IgD-negative memory B cell (primary cell): ENCODE measurements at regions not wholly inside any gene's neighbourhood (a gene's known extent, or its start where the extent isn't known, plus 50 kb on each side); places are given as distances from the start of the nearest gene placed in this dataset.
"Not testable (repeated sequence)": the region's sequence is repeated elsewhere in the genome, so short reads cannot be mapped to it uniquely, and the experiment has no call there.

Experiments used
- H3K27ac Mint-ChIP-seq, 3 donors: one replicate each; pipeline ENCODE4 v1.8.0; 2020 to 2022; ENCODE audit warnings: mild to moderate bottlenecking in 3 of 3, mixed read lengths in 3 of 3, moderate library complexity in 1 of 3
- H3K27me3 Mint-ChIP-seq: one replicate; pipeline ENCODE4 v1.8.0; 2021; ENCODE audit warnings: mixed read lengths
- H3K36me3 Mint-ChIP-seq: one replicate; pipeline ENCODE4 v1.8.0; 2020; ENCODE audit warnings: mild to moderate bottlenecking, mixed read lengths
- H3K4me1 Mint-ChIP-seq, 3 donors: one replicate each; pipeline ENCODE4 v1.8.0; 2020 to 2022; ENCODE audit warnings: mixed read lengths in 3 of 3, mild to moderate bottlenecking in 1 of 3
- H3K4me3 Mint-ChIP-seq, 4 donors: one replicate each; pipeline ENCODE4 v1.8.0; 2020 to 2022; ENCODE audit warnings: mild to moderate bottlenecking in 4 of 4, mixed read lengths in 4 of 4, moderate library complexity in 3 of 4
- H3K9me3 Mint-ChIP-seq, 3 donors: one replicate each; pipeline ENCODE4 v1.8.0; 2020 to 2021; ENCODE audit warnings: mixed read lengths in 3 of 3, mild to moderate bottlenecking in 1 of 3

DNA sequence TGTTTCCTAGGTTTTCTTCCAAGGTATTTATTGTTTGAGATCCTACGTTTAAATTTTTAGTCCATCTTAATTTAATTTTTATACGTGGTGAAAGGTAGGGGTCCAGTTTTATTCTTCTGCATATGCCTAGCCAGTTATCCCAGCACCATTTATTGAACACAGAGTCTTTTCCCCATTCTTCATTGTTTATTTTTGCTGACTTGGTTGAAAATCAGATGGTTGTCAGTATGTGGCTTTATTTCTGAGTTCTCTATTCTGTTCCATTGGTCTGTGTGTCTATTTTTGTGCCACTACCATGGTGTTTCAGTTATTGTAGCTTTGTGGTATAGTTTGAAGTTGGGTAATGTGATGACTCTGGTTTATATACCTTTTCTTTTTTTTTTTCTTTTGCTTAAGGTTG lies 753.0 kb upstream of the GOT2 start:
- peaks cover 2% of the 10 kb centered on the region for H3K36me3 Mint-ChIP-seq
- H3K4me1 Mint-ChIP-seq = no peaks in the 10 kb centered on the region
- no peak overlapping the region for H3K4me3 Mint-ChIP-seq
- no peak overlapping the region for H3K27ac Mint-ChIP-seq
- no peaks in the 10 kb centered on the region for H3K27me3 Mint-ChIP-seq
- peaks cover 3 to 11% (median 7%) of the 10 kb centered on the region in 3 donors for H3K9me3 Mint-ChIP-seq

DNA sequence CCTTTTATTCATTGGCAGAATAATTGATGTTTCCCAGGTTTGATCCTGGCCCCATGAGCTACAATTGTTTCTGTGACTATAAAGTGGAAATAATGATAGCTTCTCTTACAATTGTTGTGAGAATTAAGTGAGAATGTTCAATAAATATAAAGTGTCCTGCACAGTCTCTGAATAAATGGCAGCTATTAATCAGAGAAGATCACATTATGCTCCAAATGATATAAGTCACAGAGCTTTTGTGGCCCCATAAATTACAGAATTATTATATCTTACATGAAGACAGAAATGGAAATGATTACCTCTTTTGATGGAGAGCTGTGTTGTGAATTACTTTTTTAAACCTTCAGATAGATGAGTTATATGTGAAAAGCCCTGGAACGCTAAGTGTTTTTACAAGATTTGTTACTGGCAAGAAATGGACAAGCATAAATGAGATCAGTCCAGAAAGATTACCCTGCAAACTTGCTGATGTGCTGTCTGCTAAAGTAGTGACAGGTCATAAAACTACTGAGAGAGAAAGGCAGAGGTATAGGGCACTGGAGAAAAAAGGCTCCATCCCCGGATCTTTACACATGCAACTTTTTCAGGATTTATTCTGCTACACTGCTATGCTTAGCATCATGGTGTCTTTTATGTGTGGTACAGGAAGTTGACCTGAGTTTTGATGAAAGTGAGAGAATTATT lies 750.9 kb upstream of the GOT2 start:
- Mint-ChIP-seq H3K9me3 (peaks cover 0 to 10% (median 5%) of the 10 kb centered on the region in 3 donors), H3K4me1 (no peaks in the 10 kb centered on the region), H3K27ac (no peak overlapping the region), H3K27me3 (no peaks in the 10 kb centered on the region), H3K36me3 (peaks cover 2% of the 10 kb centered on the region), H3K4me3 (no peak overlapping the region)

GRCh38 chr16:59478838-59479237 lies 744.7 kb upstream of the GOT2 start:
- H3K4me1 Mint-ChIP-seq = no peaks in the 10 kb centered on the region
- H3K27me3 Mint-ChIP-seq = no peaks in the 10 kb centered on the region
- peaks cover 0 to 21% (median 4%) of the 10 kb centered on the region in 3 donors for H3K9me3 Mint-ChIP-seq
- no peak overlapping the region for H3K27ac Mint-ChIP-seq
- no peak overlapping the region for H3K4me3 Mint-ChIP-seq
- H3K36me3 Mint-ChIP-seq = no peaks in the 10 kb centered on the region

GRCh38 chr16:59470556-59470955 lies 736.4 kb upstream of the GOT2 start:
- peaks cover 0 to 16% (median 8%) of the 10 kb centered on the region in 3 donors for H3K9me3 Mint-ChIP-seq
- H3K36me3 Mint-ChIP-seq = no peaks in the 10 kb centered on the region
- H3K27me3 Mint-ChIP-seq = no peaks in the 10 kb centered on the region
- no peak overlapping the region for H3K27ac Mint-ChIP-seq
- no peak overlapping the region for H3K4me3 Mint-ChIP-seq
- H3K4me1 Mint-ChIP-seq = no peaks in the 10 kb centered on the region

DNA sequence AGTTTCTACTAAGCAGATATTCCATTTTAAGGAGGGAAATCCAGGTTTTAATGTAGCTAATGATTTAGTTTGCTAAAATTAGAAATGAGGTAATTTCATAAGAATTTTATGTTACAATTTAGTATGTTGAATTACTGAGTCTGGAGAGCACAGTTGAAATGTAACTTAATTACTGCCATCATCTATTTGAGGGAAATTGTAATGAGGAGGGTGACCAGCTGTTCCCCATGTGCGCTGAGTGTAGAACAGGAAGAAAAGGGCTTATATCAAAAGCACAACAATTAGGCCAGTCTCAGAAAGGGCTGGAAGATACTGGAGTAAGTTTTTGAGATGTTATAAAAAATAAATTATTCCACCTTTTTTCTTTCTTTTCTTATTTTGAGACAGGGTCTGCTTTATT lies 735.1 kb upstream of the GOT2 start:
- Mint-ChIP-seq H3K27ac (no peak overlapping the region), H3K27me3 (no peaks in the 10 kb centered on the region), H3K36me3 (no peaks in the 10 kb centered on the region), H3K9me3 (peaks cover 0 to 6% (median 5%) of the 10 kb centered on the region in 3 donors), H3K4me1 (no peaks in the 10 kb centered on the region), H3K4me3 (no peak overlapping the region)

GRCh38 chr16:59463776-59464175 lies 729.7 kb upstream of the GOT2 start:
- H3K36me3 Mint-ChIP-seq = no peaks in the 10 kb centered on the region
- H3K27me3 Mint-ChIP-seq = peaks cover 1% of the 10 kb centered on the region
- H3K9me3 Mint-ChIP-seq = peaks cover 2 to 8% (median 6%) of the 10 kb centered on the region in 3 donors
- no peak overlapping the region for H3K27ac Mint-ChIP-seq
- H3K4me3 Mint-ChIP-seq = no peak overlapping the region
- H3K4me1 Mint-ChIP-seq = no peaks in the 10 kb centered on the region

- Mint-ChIP-seq H3K4me3 (no peak overlapping the region), H3K9me3 (peaks cover 2 to 8% (median 3%) of the 10 kb centered on the region in 3 donors), H3K4me1 (no peaks in the 10 kb centered on the region), H3K36me3 (no peaks in the 10 kb centered on the region), H3K27me3 (peaks cover 1% of the 10 kb centered on the region), H3K27ac (no peak overlapping the region)
Measured at GRCh38 chr16:59459806-59460205, 725.7 kb upstream of the GOT2 start.

DNA sequence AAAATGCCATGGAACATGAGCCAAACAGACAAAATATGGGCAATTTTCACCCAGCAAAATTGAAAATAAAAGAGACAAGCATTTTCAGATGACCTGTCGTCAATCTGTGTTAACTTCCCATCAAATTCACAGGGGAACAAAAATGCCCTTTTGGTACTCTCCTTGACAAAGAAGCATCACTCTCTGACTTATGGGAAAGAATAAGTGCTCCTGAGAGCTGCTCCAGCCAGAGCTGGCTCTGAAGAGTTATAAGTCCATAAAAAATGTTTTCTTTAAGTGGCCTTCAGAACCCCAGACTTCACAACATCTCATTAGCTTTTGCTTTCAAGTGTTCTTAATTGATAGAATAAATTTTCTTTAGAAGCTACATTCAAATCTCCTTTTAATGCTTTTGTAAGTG lies 721.4 kb upstream of the GOT2 start:
- Mint-ChIP-seq H3K4me3 (no peak overlapping the region), H3K36me3 (no peaks in the 10 kb centered on the region), H3K9me3 (peaks cover 2 to 11% (median 6%) of the 10 kb centered on the region in 3 donors), H3K27me3 (peaks cover 1% of the 10 kb centered on the region), H3K4me1 (no peaks in the 10 kb centered on the region), H3K27ac (no peak overlapping the region)

DNA sequence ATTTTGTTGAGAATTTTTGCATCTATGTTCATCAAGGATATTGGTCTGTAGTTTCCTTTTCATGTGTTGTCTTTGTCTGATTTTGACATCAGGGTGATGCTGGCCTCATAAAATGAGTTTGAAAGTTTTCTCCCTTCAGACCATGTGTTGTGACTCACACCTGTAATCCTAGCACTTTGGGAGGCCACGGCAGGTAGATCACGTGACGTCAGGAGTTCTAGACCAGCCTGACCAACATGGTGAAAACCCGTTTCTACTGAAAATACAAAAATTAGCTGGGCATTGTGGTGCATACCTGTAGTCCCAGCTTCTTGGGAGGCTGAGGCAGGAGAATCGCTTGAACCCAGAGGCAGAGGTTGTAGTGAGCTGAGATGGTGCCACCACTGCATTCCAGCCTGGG lies 716.4 kb upstream of the GOT2 start:
- H3K36me3 Mint-ChIP-seq, H3K27ac Mint-ChIP-seq, H3K27me3 Mint-ChIP-seq, H3K4me3 Mint-ChIP-seq, H3K4me1 Mint-ChIP-seq: not testable (repeated sequence)
- peaks cover 3 to 11% (median 8%) of the 10 kb centered on the region in 3 donors for H3K9me3 Mint-ChIP-seq

- Mint-ChIP-seq H3K27me3 (no peaks in the 10 kb centered on the region), H3K36me3 (no peaks in the 10 kb centered on the region), H3K27ac (no peak overlapping the region), H3K9me3 (peaks cover 2 to 9% (median 8%) of the 10 kb centered on the region in 3 donors), H3K4me3 (no peak overlapping the region), H3K4me1 (no peaks in the 10 kb centered on the region)
Measured at GRCh38 chr16:59440502-59440901, 706.4 kb upstream of the GOT2 start.

DNA sequence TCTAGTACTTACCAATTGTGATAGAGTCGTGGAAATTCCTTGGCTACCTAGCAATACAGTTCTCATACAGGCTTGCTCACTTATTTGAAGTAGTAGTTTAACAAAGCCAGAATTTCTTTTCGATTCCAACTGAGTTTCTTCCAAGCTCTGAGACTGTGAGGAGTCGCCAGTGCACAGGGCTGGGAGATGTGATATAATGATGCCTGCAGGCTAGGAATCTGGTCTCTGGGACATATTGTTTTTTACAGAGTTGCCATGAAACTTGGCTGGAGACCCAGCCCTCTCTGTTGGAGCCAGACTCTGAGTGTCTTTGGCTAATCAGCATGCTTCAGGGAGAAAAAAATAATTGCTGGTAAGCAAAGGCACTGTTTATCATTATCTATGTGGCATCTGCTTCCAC lies 698.8 kb upstream of the GOT2 start:
- no peak overlapping the region for H3K4me3 Mint-ChIP-seq
- H3K4me1 Mint-ChIP-seq = no peaks in the 10 kb centered on the region
- no peaks in the 10 kb centered on the region for H3K27me3 Mint-ChIP-seq
- no peaks in the 10 kb centered on the region for H3K36me3 Mint-ChIP-seq
- no peak overlapping the region for H3K27ac Mint-ChIP-seq
- H3K9me3 Mint-ChIP-seq = peaks cover 0 to 3% (median under 1%) of the 10 kb centered on the region in 3 donors

DNA sequence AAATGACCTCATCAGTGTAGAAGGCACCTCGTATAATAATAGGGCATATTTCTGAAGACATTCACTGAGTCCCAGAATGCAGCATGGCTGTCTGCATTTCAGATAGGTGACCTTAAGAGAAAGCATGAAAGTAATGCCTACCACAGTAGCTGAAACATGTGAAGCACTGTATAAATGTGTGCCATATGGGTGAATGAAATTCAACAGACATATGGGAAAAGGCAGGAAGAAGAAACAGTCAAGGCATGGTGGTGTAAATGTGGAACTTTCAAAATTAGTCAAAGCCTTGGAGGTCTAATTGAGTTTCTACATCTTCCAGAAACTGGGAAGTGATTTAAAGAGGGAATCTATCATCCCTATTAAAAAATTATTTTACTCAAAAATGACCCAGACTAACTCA lies 698.2 kb upstream of the GOT2 start:
- no peaks in the 10 kb centered on the region for H3K27me3 Mint-ChIP-seq
- H3K27ac Mint-ChIP-seq = no peak overlapping the region
- H3K9me3 Mint-ChIP-seq = peaks cover 0 to 3% (median 0%) of the 10 kb centered on the region in 3 donors
- H3K4me3 Mint-ChIP-seq = no peak overlapping the region
- H3K36me3 Mint-ChIP-seq = no peaks in the 10 kb centered on the region
- no peaks in the 10 kb centered on the region for H3K4me1 Mint-ChIP-seq

GRCh38 chr16:59424714-59425273 lies 690.7 kb upstream of the GOT2 start:
- no peaks in the 10 kb centered on the region for H3K36me3 Mint-ChIP-seq
- no peaks in the 10 kb centered on the region for H3K27me3 Mint-ChIP-seq
- H3K9me3 Mint-ChIP-seq = peaks cover 1 to 6% (median 4%) of the 10 kb centered on the region in 3 donors
- H3K4me1 Mint-ChIP-seq = no peaks in the 10 kb centered on the region
- no peak overlapping the region for H3K27ac Mint-ChIP-seq
- no peak overlapping the region for H3K4me3 Mint-ChIP-seq

DNA sequence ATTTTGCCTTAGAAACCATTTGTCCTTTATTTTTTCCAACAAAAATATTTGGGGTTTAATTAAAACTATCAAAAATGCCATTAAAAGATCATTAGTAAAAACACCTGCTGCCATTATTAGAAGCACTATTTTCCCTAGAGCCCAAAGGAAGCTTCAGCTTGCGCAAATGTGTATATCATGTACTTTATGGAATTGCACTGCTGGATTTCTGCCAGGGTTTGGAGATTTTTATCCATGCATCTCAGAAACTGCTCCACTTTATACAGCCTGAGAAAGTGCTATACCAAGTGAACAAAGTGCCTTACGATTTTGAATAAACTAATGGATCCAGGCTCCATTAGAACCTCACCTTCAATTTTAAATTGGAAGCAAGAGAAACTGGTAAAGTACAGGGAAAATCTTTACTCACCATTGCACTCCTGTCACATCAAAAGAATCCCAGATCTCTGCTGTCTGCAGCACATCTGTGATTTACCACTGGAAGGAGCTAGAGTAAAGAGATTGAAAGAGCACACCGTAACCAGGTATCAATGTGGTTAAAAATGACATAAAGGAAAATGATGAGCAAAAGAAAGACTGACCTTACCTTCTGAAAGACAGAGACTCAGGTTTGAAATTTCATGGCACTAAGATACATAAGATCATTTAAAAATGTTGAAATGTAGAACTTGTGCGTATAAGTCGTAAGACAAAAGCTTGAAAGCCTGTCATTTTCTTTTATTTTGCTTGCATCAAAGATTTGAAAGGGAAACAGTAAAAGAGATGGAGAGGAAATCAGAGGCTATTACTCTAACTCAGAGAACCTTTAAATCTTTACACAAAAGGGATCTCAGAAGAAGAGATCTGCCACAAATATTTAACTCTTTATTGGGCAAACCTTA lies 678.1 kb upstream of the GOT2 start:
- Mint-ChIP-seq H3K4me3 (no peak overlapping the region), H3K4me1 (no peaks in the 10 kb centered on the region), H3K9me3 (peaks cover 3 to 9% (median 4%) of the 10 kb centered on the region in 3 donors), H3K27me3 (no peaks in the 10 kb centered on the region), H3K36me3 (no peaks in the 10 kb centered on the region), H3K27ac (no peak overlapping the region)

DNA sequence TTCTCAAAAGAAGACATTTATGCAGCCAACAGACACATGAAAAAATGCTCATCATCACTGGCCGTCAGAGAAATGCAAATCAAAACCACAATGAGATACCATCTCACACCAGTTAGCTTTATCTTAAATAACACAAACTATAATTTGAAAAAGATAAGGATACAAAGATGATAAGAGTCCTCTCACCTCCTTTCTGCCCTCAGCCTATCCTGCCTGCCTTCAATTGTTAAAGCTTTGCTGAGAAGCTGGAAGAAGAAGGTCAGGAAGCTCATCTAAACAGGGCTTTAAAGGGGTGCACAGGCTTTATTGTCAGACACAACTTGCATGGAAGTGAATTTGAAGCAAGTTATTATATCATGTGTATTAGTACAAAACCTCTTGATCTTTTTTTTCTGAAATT lies 676.3 kb upstream of the GOT2 start:
- H3K36me3 Mint-ChIP-seq = no peaks in the 10 kb centered on the region
- peaks cover 3 to 7% (median 4%) of the 10 kb centered on the region in 3 donors for H3K9me3 Mint-ChIP-seq
- no peaks in the 10 kb centered on the region for H3K27me3 Mint-ChIP-seq
- no peaks in the 10 kb centered on the region for H3K4me1 Mint-ChIP-seq
- H3K27ac Mint-ChIP-seq = no peak overlapping the region
- H3K4me3 Mint-ChIP-seq = no peak overlapping the region
